WTC11 (cell line): ENCODE measurements at regions not wholly inside any gene's neighbourhood (a gene's known extent, or its start where the extent isn't known, plus 50 kb on each side); places are given as distances from the start of the nearest gene placed in this dataset.

Source experiments
- ATAC-seq: fragments of 200-7000 bp; cut with Tn5 transposase; 2 replicates; pipeline ENCODE4 v1.10.0; 2021; ENCODE audit warnings: mild to moderate bottlenecking, moderate library complexity
- CTCF ChIA-PET: fragments of 300-600 bp; sonication (Branson Sonifier 250); formaldehyde crosslinking; loops from one replicate; lab custom pipeline; 2021; ENCODE audit warnings: antibody characterized with exemption; lab: Charles Lee
- POLR2A ChIA-PET: fragments of 350-600 bp; sonication (Branson Sonifier 250); formaldehyde crosslinking; loops from one replicate; lab custom pipeline; 2021; ENCODE audit warnings: antibody characterized with exemption; lab: Charles Lee
- DNase-seq: peaks from one replicate; pipeline ENCODE4 v3.0.0; 2021; ENCODE audit warnings: low spot score
- H3K27ac Mint-ChIP-seq: 2 replicates; pipeline ENCODE4 v1.8.0; 2021; ENCODE audit warnings: mixed read lengths
- H3K27me3 Mint-ChIP-seq: 2 replicates; pipeline ENCODE4 v1.8.0; 2021; ENCODE audit warnings: low read depth, mild to moderate bottlenecking, moderate library complexity, mixed read lengths
- H3K36me3 Mint-ChIP-seq: 2 replicates; pipeline ENCODE4 v1.8.0; 2021; ENCODE audit warnings: mixed read lengths
- H3K4me1 Mint-ChIP-seq: 2 replicates; pipeline ENCODE4 v1.8.0; 2022; ENCODE audit warnings: mixed read lengths
- H3K4me3 Mint-ChIP-seq: 2 replicates; pipeline ENCODE4 v1.8.0; 2021; ENCODE audit warnings: mild to moderate bottlenecking, moderate library complexity, mixed read lengths
- H3K9me3 Mint-ChIP-seq: 2 replicates; pipeline ENCODE4 v1.8.0; 2021; ENCODE audit warnings: mixed read lengths
- ARID4B ChIP-seq: sonication (generic); formaldehyde crosslinking; IDR thresholded peaks from 2 replicates; pipeline ENCODE4 v1.8.0; 2023; ENCODE audit warnings: missing genetic modification reagents, mild to moderate bottlenecking, borderline replicate concordance
- ATF3 ChIP-seq: sonication (generic); formaldehyde crosslinking; conservative IDR thresholded peaks from 2 replicates; pipeline ENCODE4 v1.8.1; 2022; ENCODE audit warnings: mild to moderate bottlenecking, missing genetic modification reagents
- CDX4 ChIP-seq: fragments of 250-450 bp; sonication (Bioruptor Pico); IDR thresholded peaks from 2 replicates; pipeline ENCODE4 v1.9.0; 2021; ENCODE audit warnings: moderate library complexity, mild to moderate bottlenecking, inconsistent platforms, borderline replicate concordance
- CREM ChIP-seq: sonication (generic); formaldehyde crosslinking; IDR thresholded peaks from 2 replicates; pipeline ENCODE4 v1.8.1; 2022; ENCODE audit warnings: mild to moderate bottlenecking, missing genetic modification reagents, moderate library complexity
- E2F4 ChIP-seq: sonication (generic); formaldehyde crosslinking; IDR thresholded peaks from 2 replicates; pipeline ENCODE4 v1.8.1; 2022; ENCODE audit warnings: low read depth, mild to moderate bottlenecking, moderate library complexity, missing genetic modification reagents, borderline replicate concordance
- EMX1 ChIP-seq: fragments of 250-450 bp; sonication (Bioruptor Pico); IDR thresholded peaks from 2 replicates; pipeline ENCODE4 v1.8.0; 2021; ENCODE audit warnings: mild to moderate bottlenecking
- FOXP1 ChIP-seq: sonication (generic); formaldehyde crosslinking; IDR thresholded peaks from 2 replicates; pipeline ENCODE4 v1.8.0; 2022; ENCODE audit warnings: missing genetic modification reagents, mild to moderate bottlenecking, moderate library complexity, borderline replicate concordance
- IRF2 ChIP-seq: sonication (generic); formaldehyde crosslinking; IDR thresholded peaks from 2 replicates; pipeline ENCODE4 v1.8.0; 2022; ENCODE audit warnings: low read depth, missing genetic modification reagents, borderline replicate concordance
- JAZF1 ChIP-seq: fragments of 250-450 bp; sonication (Bioruptor Pico); IDR thresholded peaks from 2 replicates; pipeline ENCODE4 v1.9.0; 2021; ENCODE audit warnings: moderate library complexity, mild to moderate bottlenecking, inconsistent platforms
- JUN ChIP-seq: sonication (generic); formaldehyde crosslinking; IDR thresholded peaks from 2 replicates; pipeline ENCODE4 v1.8.0; 2023; ENCODE audit warnings: mild to moderate bottlenecking, missing genetic modification reagents
- MAX ChIP-seq: sonication (generic); formaldehyde crosslinking; IDR thresholded peaks from 2 replicates; pipeline ENCODE4 v1.8.0; 2022; ENCODE audit warnings: mild to moderate bottlenecking, missing genetic modification reagents
- MLX ChIP-seq: sonication (generic); formaldehyde crosslinking; IDR thresholded peaks from 2 replicates; pipeline ENCODE4 v1.8.1; 2023; ENCODE audit warnings: mild to moderate bottlenecking, missing genetic modification reagents, moderate library complexity
- MXD4 ChIP-seq: fragments of 250-450 bp; sonication (Bioruptor Pico); IDR thresholded peaks from 2 replicates; pipeline ENCODE4 v1.8.0; 2021; ENCODE audit warnings: mild to moderate bottlenecking, moderate library complexity, borderline replicate concordance
- NFE2L1 ChIP-seq: sonication (generic); formaldehyde crosslinking; IDR thresholded peaks from 2 replicates; pipeline ENCODE4 v1.8.1; 2023; ENCODE audit warnings: missing genetic modification reagents
- NR2C2 ChIP-seq: sonication (generic); formaldehyde crosslinking; IDR thresholded peaks from 2 replicates; pipeline ENCODE4 v1.8.0; 2022; ENCODE audit warnings: mild to moderate bottlenecking, missing genetic modification reagents
- SP1 ChIP-seq: sonication (generic); formaldehyde crosslinking; conservative IDR thresholded peaks from 2 replicates; pipeline ENCODE4 v1.8.1; 2022; ENCODE audit warnings: missing genetic modification reagents
- ZNF121 ChIP-seq: sonication (generic); formaldehyde crosslinking; IDR thresholded peaks from 2 replicates; pipeline ENCODE4 v1.8.0; 2023; ENCODE audit warnings: missing genetic modification reagents
- ZNF512 ChIP-seq: sonication (generic); formaldehyde crosslinking; IDR thresholded peaks from 2 replicates; pipeline ENCODE4 v1.8.1; 2022; ENCODE audit warnings: missing genetic modification reagents, borderline replicate concordance

GRCh38 chr3:170773682-170774425 lies 96.1 kb downstream of the RPL22L1 start:
- Mint-ChIP-seq H3K4me3 (no peak overlapping the region), H3K27ac (no peak overlapping the region), H3K27me3 (no peaks in the 10 kb centered on the region), H3K9me3 (peaks cover 6% of the 10 kb centered on the region; the same call in 1 of the 2 replicates), H3K4me1 (no peaks in the 10 kb centered on the region; the same call in 1 of the 2 replicates), H3K36me3 (no peaks in the 10 kb centered on the region)
- TF ChIP-seq FOXP1 (CRISPR knock-in tag) (no peak), NFE2L1 (CRISPR knock-in tag) (no peak), ARID4B (CRISPR knock-in tag) (no peak), IRF2 (CRISPR knock-in tag) (no peak), ATF3 (CRISPR knock-in tag) (no peak), NR2C2 (CRISPR knock-in tag) (no peak), MLX (no peak), SP1 (CRISPR knock-in tag) (no peak), E2F4 (CRISPR knock-in tag) (no peak), CDX4 (CRISPR knock-in tag) (no peak), MAX (CRISPR knock-in tag) (no peak), ZNF512 (CRISPR knock-in tag) (no peak), JAZF1 (CRISPR knock-in tag) (no peak)
- ATAC-seq (0 out of 2 replicates have a peak, but pooled peaks have one; percentile 28), DNase-seq (no peak)
- CTCF ChIA-PET, result interaction anchor here (0.6 to 1.3 kb wide), 3 partner anchors 36 to 360 kb away, joined by 3 read pairs; no protein-coding TSS in a partner anchor
- POLR2A ChIA-PET, result interaction anchor here (0.5 kb wide), 1 partner anchor 800 kb away, joined by 3 read pairs; no protein-coding TSS in a partner anchor

- Mint-ChIP-seq H3K27ac (no peak overlapping the region), H3K4me1 (peaks cover 5% of the 10 kb centered on the region), H3K27me3 (no peaks in the 10 kb centered on the region), H3K4me3 (no peak overlapping the region), H3K36me3 (no peaks in the 10 kb centered on the region), H3K9me3 (no peaks in the 10 kb centered on the region)
- DNase-seq (no peak), ATAC-seq (no peak)
- ChIA-PET CTCF (no interaction called here), POLR2A (no interaction called here)
- no peak for TF ChIP-seq CREM (CRISPR knock-in tag)
- TF ChIP-seq JUN, result no peak
- TF ChIP-seq ZNF121 (CRISPR knock-in tag), result no peak
- TF ChIP-seq MXD4 (CRISPR knock-in tag), result no peak
- TF ChIP-seq E2F4 (CRISPR knock-in tag), result no peak
- no peak for TF ChIP-seq ATF3 (CRISPR knock-in tag)
- no peak for TF ChIP-seq EMX1
Observed at GRCh38 chr3:170772175-170772574, 97.8 kb downstream of the RPL22L1 start.
